Gastrocnemius medialis (tissue), 4 donors: ENCODE measurements at regions not wholly inside any gene's neighbourhood (a gene's known extent, or its start where the extent isn't known, plus 50 kb on each side); places are given as distances from the start of the nearest gene placed in this dataset.

Source experiments
- ATAC-seq, 2 donors: fragments of 150-250 bp; one replicate each; pipeline ENCODE4 v1.9.1; 2016
- DNase-seq, 2 donors: peaks; one replicate each; pipeline ENCODE4 v3.0.0-alpha.2; 2019
- H3K27ac ChIP-seq, 4 donors: fragments of 200-600 bp; sonication (generic); 1 replicate in 1 of 4; 2 replicates in 3 of 4; pipeline ENCODE4 v1.5.1; 2016 to 2018; ENCODE audit warnings: mild to moderate bottlenecking in 2 of 4, moderate library complexity in 1 of 4
- H3K27me3 ChIP-seq, 3 donors: fragments of 200-600 bp; sonication (generic) in 2 of 3; 1 replicate in 1 of 3; 2 replicates in 2 of 3; pipeline versions ENCODE4 v1.5.1 to v1.6.0; 2016 to 2019; ENCODE audit warnings: mild to moderate bottlenecking in 1 of 3, moderate library complexity in 1 of 3
- H3K36me3 ChIP-seq, 2 donors: fragments of 200-600 bp; sonication (generic) in 1 of 2; one replicate each; pipeline ENCODE4 v1.5.1; 2017 to 2018
- H3K4me1 ChIP-seq, 2 donors: fragments of 200-600 bp; sonication (generic) in 1 of 2; one replicate each; pipeline ENCODE4 v1.5.1; 2016 to 2017; ENCODE audit warnings: mild to moderate bottlenecking in 2 of 2
- H3K4me3 ChIP-seq, 4 donors: fragments of 200-600 bp; sonication (generic) in 3 of 4; 1 replicate in 1 of 4; 2 replicates in 3 of 4; pipeline ENCODE4 v1.5.1; 2016 to 2019; ENCODE audit warnings: mild to moderate bottlenecking in 2 of 4
- H3K9me3 ChIP-seq, 3 donors: fragments of 200-600 bp; sonication (generic) in 2 of 3; 1 replicate in 1 of 3; 2 replicates in 2 of 3; pipeline ENCODE4 v1.5.1; 2016 to 2019
- POLR2A ChIP-seq, 2 donors: fragments of 450-650 bp; IDR thresholded peaks; one replicate each; pipeline ENCODE4 v1.6.1; 2017; ENCODE audit warnings: antibody characterized with exemption in 2 of 2, mild to moderate bottlenecking in 2 of 2, moderate library complexity in 2 of 2
- in situ Hi-C, 4 donors: fragments of 200-750 bp; cut with MboI; loops; one replicate each; pipeline versions ENCODE4 v1.15.0 to v1.8.0; 2017; ENCODE audit warnings: low sequenced_read_pairs in 4 of 4
- intact Hi-C: fragments of 100-400 bp; cut with DNase I; formaldehyde crosslinking; loops from one replicate; pipeline ENCODE4 v1.15.1; 2023; ENCODE audit warnings: low total_unique reads
- TF ChIP-seq, protein P1 (sequence below), 5 experiments: fragments of 450-650 bp in 3 of 5; fragments of 200-600 bp in 2 of 5; sonication (generic) in 2 of 5; IDR thresholded peaks in 4 of 5; conservative IDR thresholded peaks in 1 of 5; 1 replicate in 4 of 5; 2 replicates in 1 of 5; pipeline ENCODE4 v1.5.1; 2016 to 2019; ENCODE audit warnings: antibody characterized with exemption in 5 of 5, mild to moderate bottlenecking in 3 of 5, moderate library complexity in 3 of 5

DNA sequence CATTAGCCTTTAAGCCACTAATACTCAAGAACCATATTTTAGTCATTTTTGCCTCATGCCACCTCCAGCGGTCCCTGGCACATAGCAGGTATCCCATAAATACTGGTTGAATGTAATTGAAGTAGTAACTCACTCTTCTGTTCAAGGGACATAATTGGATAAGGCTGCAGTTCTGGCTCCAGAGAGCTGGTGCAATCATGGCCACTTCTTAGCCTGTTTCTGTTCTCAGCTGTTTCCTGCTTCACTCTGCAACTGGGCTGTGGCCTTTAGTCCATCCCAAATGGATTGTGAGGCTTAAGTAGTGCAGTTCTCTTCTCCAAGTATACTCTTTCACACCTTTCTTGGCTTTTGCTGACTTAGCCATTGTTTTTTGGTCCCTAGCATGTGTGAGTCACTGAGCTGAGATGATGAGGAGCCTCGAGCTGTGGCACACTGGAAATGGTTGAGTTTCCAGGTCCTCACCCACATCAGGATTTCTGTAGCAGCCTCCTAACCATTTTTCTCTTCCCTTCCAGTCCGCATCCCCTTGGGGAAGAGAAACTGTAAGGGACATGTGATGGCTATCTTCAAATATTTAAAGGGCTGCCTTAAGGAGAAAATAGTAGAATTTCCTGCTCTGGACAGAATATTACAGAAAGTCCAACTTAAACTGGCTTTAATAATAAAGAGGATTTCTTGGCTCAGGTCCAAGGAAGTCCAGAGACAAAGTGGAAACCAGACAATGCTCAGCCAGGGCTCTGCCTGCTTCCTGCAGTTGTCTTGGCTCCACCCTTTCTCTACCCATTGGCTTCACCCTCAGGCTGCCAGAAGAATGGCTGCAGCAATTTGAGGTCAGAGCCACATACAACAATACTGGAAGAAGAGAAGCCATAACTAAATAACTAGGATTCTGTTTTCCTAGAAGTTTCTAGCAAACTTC lies 305.4 kb upstream of the ROPN1 start:
- DNase-seq: no peak

DNA sequence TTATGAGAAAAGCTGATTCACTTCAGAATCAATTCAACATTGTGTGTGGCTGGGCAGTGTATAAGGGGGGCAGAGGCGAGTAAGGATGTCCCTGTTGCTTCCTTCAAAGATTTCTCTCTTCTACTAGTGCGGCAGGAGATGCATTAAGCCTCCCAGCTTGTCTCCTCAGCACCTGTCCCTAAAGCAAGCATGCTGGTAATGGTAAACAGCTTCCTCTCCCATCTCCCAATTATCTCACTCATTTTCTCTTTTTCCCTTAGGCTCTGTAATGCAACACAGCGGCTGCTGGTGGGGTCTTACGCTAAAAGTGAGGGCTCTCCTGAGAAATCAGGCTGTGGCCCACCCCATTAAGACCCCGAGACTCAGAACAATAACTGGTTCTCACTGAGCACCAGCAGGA lies 306.4 kb upstream of the ROPN1 start:
- no peaks in the 10 kb centered on the region for H3K9me3 ChIP-seq
- H3K4me3 ChIP-seq: no peak overlapping the region
- no peaks in the 10 kb centered on the region for H3K36me3 ChIP-seq
- in situ Hi-C loops (no loop called here), intact Hi-C loops (no loop called here)
- H3K4me1 ChIP-seq: no peaks in the 10 kb centered on the region
- DNase-seq (no peak), ATAC-seq (no peak)
- H3K27me3 ChIP-seq: no peaks in the 10 kb centered on the region
- no peak overlapping the region for H3K27ac ChIP-seq
- no peak for TF ChIP-seq POLR2A (IDR thresholded peaks at IDR 0.05)
- TF ChIP-seq, protein P1, sequence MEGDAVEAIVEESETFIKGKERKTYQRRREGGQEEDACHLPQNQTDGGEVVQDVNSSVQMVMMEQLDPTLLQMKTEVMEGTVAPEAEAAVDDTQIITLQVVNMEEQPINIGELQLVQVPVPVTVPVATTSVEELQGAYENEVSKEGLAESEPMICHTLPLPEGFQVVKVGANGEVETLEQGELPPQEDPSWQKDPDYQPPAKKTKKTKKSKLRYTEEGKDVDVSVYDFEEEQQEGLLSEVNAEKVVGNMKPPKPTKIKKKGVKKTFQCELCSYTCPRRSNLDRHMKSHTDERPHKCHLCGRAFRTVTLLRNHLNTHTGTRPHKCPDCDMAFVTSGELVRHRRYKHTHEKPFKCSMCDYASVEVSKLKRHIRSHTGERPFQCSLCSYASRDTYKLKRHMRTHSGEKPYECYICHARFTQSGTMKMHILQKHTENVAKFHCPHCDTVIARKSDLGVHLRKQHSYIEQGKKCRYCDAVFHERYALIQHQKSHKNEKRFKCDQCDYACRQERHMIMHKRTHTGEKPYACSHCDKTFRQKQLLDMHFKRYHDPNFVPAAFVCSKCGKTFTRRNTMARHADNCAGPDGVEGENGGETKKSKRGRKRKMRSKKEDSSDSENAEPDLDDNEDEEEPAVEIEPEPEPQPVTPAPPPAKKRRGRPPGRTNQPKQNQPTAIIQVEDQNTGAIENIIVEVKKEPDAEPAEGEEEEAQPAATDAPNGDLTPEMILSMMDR (IDR thresholded peaks at IDR 0.05 in 4 of 5, conservative IDR thresholded peaks at IDR 0.05 in 1 of 5): no peak

More for the DNA sequence above, 305.4 kb upstream of the ROPN1 start:
- Histone ChIP-seq H3K27me3 (no peaks in the 10 kb centered on the region), H3K9me3 (no peaks in the 10 kb centered on the region), H3K4me3 (no peak overlapping the region), H3K27ac (no peak overlapping the region), H3K4me1 (no peaks in the 10 kb centered on the region), H3K36me3 (no peaks in the 10 kb centered on the region)
- ATAC-seq: no peak
- in situ Hi-C loops (no loop called here), intact Hi-C loops (no loop called here)
- TF ChIP-seq, protein P1 (IDR thresholded peaks at IDR 0.05 in 4 of 5, conservative IDR thresholded peaks at IDR 0.05 in 1 of 5): no peak
- TF ChIP-seq POLR2A (IDR thresholded peaks at IDR 0.05): no peak

DNA sequence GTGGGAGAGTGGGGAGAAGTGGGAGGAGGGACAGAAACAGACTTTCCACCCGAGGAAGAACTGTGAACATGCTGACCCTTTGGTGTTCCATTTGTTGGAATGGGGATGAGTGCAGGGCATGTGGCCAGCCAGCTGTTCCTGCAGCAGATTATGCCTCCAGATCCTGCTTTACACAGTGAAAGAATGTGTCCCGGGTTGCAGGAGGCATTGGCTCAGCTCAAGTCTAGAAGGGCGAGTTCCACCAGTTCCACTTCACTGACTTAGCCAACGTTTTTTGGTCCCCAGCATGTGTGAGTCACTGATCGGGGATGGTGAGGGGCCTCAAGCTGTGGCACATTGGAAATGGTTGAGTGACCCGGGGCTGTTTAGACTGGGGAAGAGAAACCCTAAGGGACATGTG lies 307.0 kb upstream of the ROPN1 start:
- Histone ChIP-seq H3K9me3 (no peaks in the 10 kb centered on the region), H3K27ac (no peak overlapping the region), H3K36me3 (no peaks in the 10 kb centered on the region), H3K4me1 (no peaks in the 10 kb centered on the region), H3K4me3 (no peak overlapping the region), H3K27me3 (no peaks in the 10 kb centered on the region)
- in situ Hi-C loops: no loop called here
- intact Hi-C loops: no loop called here
- peak in 1 of 2 donors; percentile 14 for ATAC-seq
- TF ChIP-seq, protein P1 (IDR thresholded peaks at IDR 0.05 in 4 of 5, conservative IDR thresholded peaks at IDR 0.05 in 1 of 5): no peak
- TF ChIP-seq POLR2A (IDR thresholded peaks at IDR 0.05): no peak
- DNase-seq: no peak

DNA sequence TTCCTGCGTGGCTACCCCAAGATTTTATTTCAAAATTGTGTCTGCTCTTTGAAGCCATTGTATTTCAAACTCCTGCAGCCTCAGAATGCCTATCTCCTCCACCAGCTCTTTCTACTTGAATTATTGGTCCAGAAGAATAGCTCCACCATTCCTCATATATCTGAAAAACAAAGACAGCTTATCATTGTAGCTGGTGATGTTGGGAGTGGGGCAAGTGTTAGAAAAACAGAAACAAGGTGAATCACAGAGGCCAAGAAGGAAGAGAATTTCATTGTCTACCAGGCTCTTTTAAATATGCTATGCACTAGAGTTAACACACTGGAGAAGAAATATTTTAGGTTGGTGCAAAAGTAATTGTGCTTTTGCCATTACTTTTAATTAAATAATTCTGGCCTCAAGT lies 307.9 kb upstream of the ROPN1 start:
- H3K9me3 ChIP-seq: no peaks in the 10 kb centered on the region
- ATAC-seq (no peak), DNase-seq (no peak)
- no peaks in the 10 kb centered on the region for H3K4me1 ChIP-seq
- intact Hi-C loops (no loop called here), in situ Hi-C loops (no loop called here)
- no peaks in the 10 kb centered on the region for H3K36me3 ChIP-seq
- no peak for TF ChIP-seq POLR2A (IDR thresholded peaks at IDR 0.05)
- TF ChIP-seq, protein P1 (IDR thresholded peaks at IDR 0.05 in 4 of 5, conservative IDR thresholded peaks at IDR 0.05 in 1 of 5): no peak
- no peak overlapping the region for H3K27ac ChIP-seq
- no peaks in the 10 kb centered on the region for H3K27me3 ChIP-seq
- H3K4me3 ChIP-seq: no peak overlapping the region
